ENCODE measurements at regions not wholly inside any gene's neighbourhood (a gene's known extent, or its start where the extent isn't known, plus 50 kb on each side); places are given as distances from the start of the nearest gene placed in this dataset.

GRCh38 chr13:73779881-73780280 is 354.3 kb downstream of the KLF12 start:
- no peak overlapping the region for H3K4me3 ChIP-seq (replicated peaks; ENCODE audit: low read depth, low read length)
- DNase-seq (ENCODE audit: extremely low read depth, low read depth) = no peak
- no peak for TF ChIP-seq CTCF (IDR thresholded peaks at IDR 0.05; ENCODE audit: low read depth, low read length, missing control alignments)

GRCh38 chr13:73778242-73778864 is 355.9 kb downstream of the KLF12 start:
- DNase-seq (ENCODE audit: extremely low read depth, low read depth) = no peak
- no peak overlapping the region for H3K4me3 ChIP-seq (replicated peaks; ENCODE audit: low read depth, low read length)
- no peak for TF ChIP-seq CTCF (IDR thresholded peaks at IDR 0.05; ENCODE audit: low read depth, low read length, missing control alignments)

- DNase-seq (ENCODE audit: extremely low read depth, low read depth) = no peak
These were observed 357.1 kb downstream of the KLF12 start for GRCh38 chr13:73777134-73777533.

GRCh38 chr13:73776151-73776785 is 357.9 kb downstream of the KLF12 start:
- no peak overlapping the region for H3K4me3 ChIP-seq (replicated peaks; ENCODE audit: low read depth, low read length)
- TF ChIP-seq CTCF (IDR thresholded peaks at IDR 0.05; ENCODE audit: low read depth, low read length, missing control alignments) = no peak

More at GRCh38 chr13:73777134-73777533, 357.1 kb downstream of the KLF12 start:
- TF ChIP-seq CTCF (IDR thresholded peaks at IDR 0.05; ENCODE audit: low read depth, low read length, missing control alignments) = no peak
- H3K4me3 ChIP-seq (replicated peaks; ENCODE audit: low read depth, low read length) = no peak overlapping the region

GRCh38 chr13:73773168-73773549 is 361.0 kb downstream of the KLF12 start:
- TF ChIP-seq CTCF (IDR thresholded peaks at IDR 0.05; ENCODE audit: low read depth, low read length, missing control alignments) = no peak
- DNase-seq (ENCODE audit: extremely low read depth, low read depth) = no peak
- no peak overlapping the region for H3K4me3 ChIP-seq (replicated peaks; ENCODE audit: low read depth, low read length)

More at GRCh38 chr13:73776151-73776785, 357.9 kb downstream of the KLF12 start:
- DNase-seq (ENCODE audit: extremely low read depth, low read depth) = no peak

GRCh38 chr13:73772449-73773167 is 361.6 kb downstream of the KLF12 start:
- no peak for TF ChIP-seq CTCF (IDR thresholded peaks at IDR 0.05; ENCODE audit: low read depth, low read length, missing control alignments)
- no peak overlapping the region for H3K4me3 ChIP-seq (replicated peaks; ENCODE audit: low read depth, low read length)
- DNase-seq (ENCODE audit: extremely low read depth, low read depth) = no peak

All from HFF-Myc (cell line).